Mesenchymal stem cell (in vitro differentiated cells and primary cell): ENCODE measurements at regions not wholly inside any gene's neighbourhood (a gene's known extent, or its start where the extent isn't known, plus 50 kb on each side); places are given as distances from the start of the nearest gene placed in this dataset. TPM values are rescaled to one million over a fixed set of nuclear protein-coding genes. Genes with fewer than 3 reads are reported as not detected.

Source experiments
- DNase-seq: peaks from one replicate; pipeline ENCODE4 v3.0.0-alpha.2; 2013
- H2AFZ ChIP-seq: one replicate; pipeline ENCODE4 v1.6.1; 2013; ENCODE audit warnings: low read depth, mild to moderate bottlenecking, control low read depth, inconsistent platforms, low read length, moderate library complexity
- H2AK5ac ChIP-seq: 2 replicates; pipeline ENCODE4 v1.6.1; 2013; ENCODE audit warnings: low read length, moderate library complexity, mild to moderate bottlenecking, inconsistent platforms; ENCODE audit not compliant: severe bottlenecking
- H2BK120ac ChIP-seq: one replicate; pipeline ENCODE4 v1.6.1; 2013; ENCODE audit warnings: low read depth, mild to moderate bottlenecking, inconsistent platforms, low read length, moderate library complexity
- H2BK12ac ChIP-seq, 2 experiments: one replicate each; pipeline ENCODE4 v1.6.1; 2013; ENCODE audit warnings: inconsistent platforms in 2 of 2, low read length in 2 of 2, mild to moderate bottlenecking in 2 of 2, moderate library complexity in 2 of 2, control low read depth in 1 of 2
- H2BK15ac ChIP-seq: one replicate; pipeline ENCODE4 v1.6.1; 2013; ENCODE audit warnings: mild to moderate bottlenecking, low read depth, inconsistent platforms; ENCODE audit not compliant: poor library complexity, severe bottlenecking
- H2BK5ac ChIP-seq: 2 replicates; pipeline ENCODE4 v1.6.1; 2013; ENCODE audit warnings: low read depth, mild to moderate bottlenecking, low read length, control low read depth, inconsistent platforms; ENCODE audit not compliant: poor library complexity, severe bottlenecking
- H3K14ac ChIP-seq, 2 experiments: one replicate each; pipeline ENCODE4 v1.6.1; 2013; ENCODE audit warnings: inconsistent platforms in 2 of 2, low read length in 2 of 2, control low read depth in 1 of 2, mild to moderate bottlenecking in 1 of 2, moderate library complexity in 1 of 2
- H3K18ac ChIP-seq, 2 experiments: one replicate each; pipeline ENCODE4 v1.6.1; 2013; ENCODE audit warnings: inconsistent platforms in 2 of 2, low read length in 2 of 2, control low read depth in 1 of 2, low read depth in 1 of 2, mild to moderate bottlenecking in 1 of 2
- H3K23ac ChIP-seq, 2 experiments: one replicate each; pipeline ENCODE4 v1.6.1; 2013; ENCODE audit warnings: inconsistent platforms in 2 of 2, low read length in 2 of 2, mild to moderate bottlenecking in 2 of 2, moderate library complexity in 2 of 2, control low read depth in 1 of 2
- H3K27ac ChIP-seq: 2 replicates; pipeline ENCODE4 v1.5.1; 2013; ENCODE audit warnings: mild to moderate bottlenecking, moderate library complexity, low read length, control low read depth, inconsistent platforms; ENCODE audit not compliant: poor library complexity, severe bottlenecking
- H3K27me3 ChIP-seq, 2 experiments: 2 replicates each; pipeline versions ENCODE4 v1.6.1 to v1.7.0; 2013; ENCODE audit warnings: low read length in 2 of 2, mild to moderate bottlenecking in 2 of 2, moderate library complexity in 2 of 2, control low read depth in 1 of 2, inconsistent platforms in 1 of 2; ENCODE audit not compliant: control insufficient read depth in 1 of 2, insufficient read depth in 1 of 2
- H3K36me3 ChIP-seq, 2 experiments: 2 replicates each; pipeline versions ENCODE4 v1.6.1 to v1.7.0; 2013; ENCODE audit warnings: low read length in 2 of 2, control low read depth in 1 of 2, inconsistent platforms in 1 of 2, low read depth in 1 of 2, mild to moderate bottlenecking in 1 of 2; ENCODE audit not compliant: insufficient read depth in 2 of 2, control insufficient read depth in 1 of 2
- H3K4ac ChIP-seq, 2 experiments: one replicate each; pipeline ENCODE4 v1.6.1; 2013; ENCODE audit warnings: inconsistent platforms in 2 of 2, low read length in 2 of 2, mild to moderate bottlenecking in 2 of 2, moderate library complexity in 2 of 2, control low read depth in 1 of 2, low read depth in 1 of 2
- H3K4me1 ChIP-seq: 2 replicates; pipeline ENCODE4 v1.6.1; 2013; ENCODE audit warnings: low read depth, low read length, control low read depth; ENCODE audit not compliant: control insufficient read depth, insufficient read depth
- H3K4me2 ChIP-seq: 2 replicates; pipeline ENCODE4 v1.6.1; 2013; ENCODE audit warnings: low read length, mild to moderate bottlenecking, inconsistent platforms; ENCODE audit not compliant: poor library complexity, severe bottlenecking
- H3K4me3 ChIP-seq, 2 experiments: 2 replicates each; pipeline versions ENCODE4 v1.5.1 to v1.7.0; 2013; ENCODE audit warnings: low read length in 2 of 2, mild to moderate bottlenecking in 2 of 2, control low read depth in 1 of 2, low read depth in 1 of 2; ENCODE audit not compliant: insufficient read depth in 1 of 2
- H3K79me1 ChIP-seq: replicated peaks from 2 replicates; pipeline ENCODE4 v1.6.1; 2013; ENCODE audit warnings: mild to moderate bottlenecking, control low read depth, low read length, inconsistent platforms; ENCODE audit not compliant: poor library complexity, severe bottlenecking
- H3K9ac ChIP-seq: 2 replicates; pipeline ENCODE4 v1.7.0; 2013; ENCODE audit warnings: mild to moderate bottlenecking, low read length, moderate library complexity
- H3K9me3 ChIP-seq: 2 replicates; pipeline ENCODE4 v1.7.0; 2013; ENCODE audit warnings: mild to moderate bottlenecking, low read length; ENCODE audit not compliant: control insufficient read depth
- H4K8ac ChIP-seq: one replicate; pipeline ENCODE4 v1.6.1; 2013; ENCODE audit warnings: inconsistent platforms, mild to moderate bottlenecking, low read length, moderate library complexity
- H4K91ac ChIP-seq: one replicate; pipeline ENCODE4 v1.6.1; 2013; ENCODE audit warnings: mild to moderate bottlenecking, low read length, inconsistent platforms
- WGBS: methylation state at CpG from one replicate; pipeline ENCODE4 v1.1.7; 2013; ENCODE audit warnings: mixed read lengths; 5-methylcytosine and 5-hydroxymethylcytosine counted together
- small RNA-seq: library from polyadenylated mRNA; stranded (forward); fragments of <200 nt; extraction: miRNeasy Mini kit (QIAGEN cat#:217004); gene quantifications from one replicate; pipeline ENCODE3, GENCODE V24; 2013; ENCODE audit warnings: low read depth

GRCh38 chr1:237961754-237962153, 71.0 kb upstream of the ZP4 start:
- Histone ChIP-seq H3K4me3 (no peak overlapping the region), H2AFZ (no peak overlapping the region), H3K4me2 (no peak overlapping the region), H3K23ac (no peak overlapping the region), H3K4ac (no peak overlapping the region), H2BK120ac (no peak overlapping the region), H4K8ac (no peak overlapping the region), H2BK12ac (no peak overlapping the region), H3K4me1 (peaks cover 2% of the 10 kb centered on the region), H3K14ac (no peak overlapping the region), H2AK5ac (no peak overlapping the region), H3K9ac (no peak overlapping the region), H3K18ac (no peak overlapping the region), H3K9me3 (no peaks in the 10 kb centered on the region), H2BK5ac (no peak overlapping the region), H3K36me3 (no peaks in the 10 kb centered on the region), H3K79me1 (no peaks in the 10 kb centered on the region), H4K91ac (no peak overlapping the region), H3K27me3 (no peaks in the 10 kb centered on the region), H3K27ac (no peak overlapping the region), H2BK15ac (no peak overlapping the region)
- WGBS, result 36% methylated on average over 1 of the region's 1 CpG
- no peak for DNase-seq

GRCh38 chr1:237959838-237960237, 69.1 kb upstream of the ZP4 start:
- H2BK12ac ChIP-seq, result no peak overlapping the region
- H3K27ac ChIP-seq, result no peak overlapping the region
- no peak overlapping the region for H4K8ac ChIP-seq
- H3K4ac ChIP-seq, result no peak overlapping the region
- H3K27me3 ChIP-seq, result no peaks in the 10 kb centered on the region
- peaks cover 2% of the 10 kb centered on the region for H3K4me1 ChIP-seq
- H4K91ac ChIP-seq, result no peak overlapping the region
- no peak overlapping the region for H3K4me3 ChIP-seq
- no peak overlapping the region for H3K23ac ChIP-seq
- no peak overlapping the region for H2BK15ac ChIP-seq
- H3K18ac ChIP-seq, result no peak overlapping the region
- H2BK5ac ChIP-seq, result no peak overlapping the region
- no peak overlapping the region for H3K4me2 ChIP-seq
- H3K9me3 ChIP-seq, result no peaks in the 10 kb centered on the region
- H3K14ac ChIP-seq, result no peak overlapping the region
- no peak for DNase-seq
- no peak overlapping the region for H2AK5ac ChIP-seq
- no peak overlapping the region for H2BK120ac ChIP-seq
- H2AFZ ChIP-seq, result no peak overlapping the region
- H3K36me3 ChIP-seq, result no peaks in the 10 kb centered on the region
- H3K79me1 ChIP-seq, result no peaks in the 10 kb centered on the region
- H3K9ac ChIP-seq, result no peak overlapping the region

GRCh38 chr1:237953238-237953637, 62.5 kb upstream of the ZP4 start:
- Histone ChIP-seq H3K27ac (no peak overlapping the region), H3K4me3 (no peak overlapping the region), H3K27me3 (no peaks in the 10 kb centered on the region), H2BK5ac (no peak overlapping the region), H2AFZ (peak overlapping the region; percentile 27), H3K4me1 (no peaks in the 10 kb centered on the region), H3K9ac (no peak overlapping the region), H2BK120ac (no peak overlapping the region), H4K8ac (no peak overlapping the region), H2BK12ac (no peak overlapping the region), H3K4me2 (no peak overlapping the region), H2AK5ac (no peak overlapping the region), H3K36me3 (no peaks in the 10 kb centered on the region), H3K9me3 (no peaks in the 10 kb centered on the region), H3K18ac (no peak overlapping the region), H4K91ac (no peak overlapping the region), H2BK15ac (no peak overlapping the region), H3K79me1 (no peaks in the 10 kb centered on the region), H3K4ac (no peak overlapping the region), H3K23ac (no peak overlapping the region), H3K14ac (no peak overlapping the region)
- no peak for DNase-seq
- 71% methylated on average over 5 of the region's 7 CpGs for WGBS

Small RNA genes lying in the stretch of these regions (small RNA-seq; reads per million reads assigned to genes)
- gene AL356010.1, result not detected
- gene AL590135.1, result not detected
- not detected for gene RNU6-725P
